Nephron progenitor cell (in vitro differentiated cells): ENCODE measurements at regions not wholly inside any gene's neighbourhood (a gene's known extent, or its start where the extent isn't known, plus 50 kb on each side); places are given as distances from the start of the nearest gene placed in this dataset.
"Not testable (repeated sequence)": the region's sequence is repeated elsewhere in the genome, so short reads cannot be mapped to it uniquely, and the experiment has no call there.

Experiments used
- DNase-seq: peaks from one replicate; pipeline ENCODE4 v3.0.0; 2021
- H3K27ac Mint-ChIP-seq: 2 replicates; pipeline ENCODE4 v1.8.0; 2021; ENCODE audit warnings: mild to moderate bottlenecking, moderate library complexity, mixed read lengths
- H3K27me3 Mint-ChIP-seq: 2 replicates; pipeline ENCODE4 v1.8.0; 2021; ENCODE audit warnings: mild to moderate bottlenecking, low read depth, mixed read lengths; ENCODE audit not compliant: poor library complexity
- H3K36me3 Mint-ChIP-seq: 2 replicates; pipeline ENCODE4 v1.8.0; 2021; ENCODE audit warnings: low read depth, mixed read lengths
- H3K4me1 Mint-ChIP-seq: 2 replicates; pipeline ENCODE4 v1.8.0; 2021; ENCODE audit warnings: mixed read lengths
- H3K4me3 Mint-ChIP-seq: 2 replicates; pipeline ENCODE4 v1.8.0; 2021; ENCODE audit warnings: mild to moderate bottlenecking, moderate library complexity, mixed read lengths
- H3K9me3 Mint-ChIP-seq: 2 replicates; pipeline ENCODE4 v1.8.0; 2021; ENCODE audit warnings: mild to moderate bottlenecking, moderate library complexity, mixed read lengths
- CTCF ChIP-seq: fragments of 200-600 bp; sonication (generic); IDR thresholded peaks from 2 replicates; pipeline ENCODE4 v1.5.0; 2021; ENCODE audit warnings: antibody characterized with exemption

- TF ChIP-seq CTCF = no peak
- no peak for DNase-seq
- Mint-ChIP-seq H3K27ac (no peak overlapping the region), H3K27me3 (no peaks in the 10 kb centered on the region), H3K9me3 (peaks cover 6% of the 10 kb centered on the region), H3K4me1 (no peaks in the 10 kb centered on the region), H3K36me3 (no peaks in the 10 kb centered on the region), H3K4me3 (no peak overlapping the region)
These were observed 542.6 kb upstream of the LRRN3 start for GRCh38 chr7:110548372-110548771.

- Mint-ChIP-seq H3K4me3 (no peak overlapping the region), H3K27me3 (no peaks in the 10 kb centered on the region), H3K4me1 (no peaks in the 10 kb centered on the region), H3K9me3 (peaks cover 12% of the 10 kb centered on the region), H3K27ac (no peak overlapping the region), H3K36me3 (no peaks in the 10 kb centered on the region)
- DNase-seq = no peak
- TF ChIP-seq CTCF = no peak
These were observed 533.8 kb upstream of the LRRN3 start for GRCh38 chr7:110557136-110557535.

- H3K36me3 Mint-ChIP-seq, H3K4me1 Mint-ChIP-seq, H3K4me3 Mint-ChIP-seq, H3K27ac Mint-ChIP-seq, DNase-seq, H3K9me3 Mint-ChIP-seq, H3K27me3 Mint-ChIP-seq: not testable (repeated sequence)
These were observed 527.6 kb upstream of the LRRN3 start for GRCh38 chr7:110563286-110563685.

- Mint-ChIP-seq H3K4me3 (no peak overlapping the region), H3K36me3 (peaks cover 5% of the 10 kb centered on the region), H3K9me3 (peaks cover 6% of the 10 kb centered on the region), H3K27ac (no peak overlapping the region), H3K4me1 (no peaks in the 10 kb centered on the region), H3K27me3 (peaks cover 4% of the 10 kb centered on the region)
- no peak for TF ChIP-seq CTCF
- DNase-seq = no peak
These were observed 526.7 kb upstream of the LRRN3 start for GRCh38 chr7:110564246-110564645.

- no peak for DNase-seq
- no peak for TF ChIP-seq CTCF
- Mint-ChIP-seq H3K4me3 (no peak overlapping the region), H3K27ac (no peak overlapping the region), H3K9me3 (peaks cover 3% of the 10 kb centered on the region), H3K27me3 (peaks cover under 1% of the 10 kb centered on the region), H3K36me3 (peaks cover 3% of the 10 kb centered on the region), H3K4me1 (peaks cover under 1% of the 10 kb centered on the region)
These were observed 522.5 kb upstream of the LRRN3 start for GRCh38 chr7:110568388-110568787.

- no peak for TF ChIP-seq CTCF
- DNase-seq = no peak
- H3K36me3 Mint-ChIP-seq = no peaks in the 10 kb centered on the region
- H3K4me1 Mint-ChIP-seq = peaks cover 6% of the 10 kb centered on the region
- no peaks in the 10 kb centered on the region for H3K27me3 Mint-ChIP-seq
- no peak overlapping the region for H3K27ac Mint-ChIP-seq
- no peak overlapping the region for H3K4me3 Mint-ChIP-seq
- no peaks in the 10 kb centered on the region for H3K9me3 Mint-ChIP-seq
These were observed 522.0 kb upstream of the LRRN3 start for GRCh38 chr7:110568932-110569331.
